ENCODE measurements at regions not wholly inside any gene's neighbourhood (a gene's known extent, or its start where the extent isn't known, plus 50 kb on each side); places are given as distances from the start of the nearest gene placed in this dataset.

DNA sequence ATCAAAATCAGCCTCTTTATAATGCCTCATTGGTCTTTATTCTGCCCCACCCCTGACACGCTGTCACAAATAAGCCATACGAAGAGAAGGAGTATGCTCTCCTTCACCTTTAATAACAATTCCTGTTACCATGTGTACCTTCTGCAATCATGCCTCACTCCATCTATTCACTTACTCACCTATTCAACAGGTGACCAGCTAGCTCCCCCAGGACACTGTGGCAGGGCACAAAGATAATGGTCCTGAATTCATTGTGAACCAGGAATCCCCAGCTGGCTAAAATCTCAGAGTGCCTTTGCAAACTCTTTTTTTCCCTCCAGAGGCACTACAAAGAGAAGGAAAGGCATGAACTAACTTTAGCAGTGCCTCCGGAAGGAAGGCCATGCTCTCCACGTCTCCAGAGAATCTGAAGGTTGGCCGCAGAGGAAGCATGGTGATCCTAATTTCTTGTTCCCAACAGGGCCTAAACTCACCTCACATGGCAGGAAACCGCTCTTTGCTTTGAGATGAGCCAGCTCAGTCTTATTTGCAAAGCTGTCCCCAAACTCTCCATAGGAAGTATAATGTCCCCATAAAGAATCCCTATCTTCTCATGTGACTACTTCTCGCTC lies 590.3 kb downstream of the BUD13 start:
- H3K27me3 Mint-ChIP-seq (ENCODE audit: insufficient read depth, low read depth, poor library complexity) = no peaks in the 10 kb centered on the region
- H3K9me3 Mint-ChIP-seq = no peaks in the 10 kb centered on the region
- H3K27ac ChIP-seq (ENCODE audit: low read depth) = no peak overlapping the region
- no peaks in the 10 kb centered on the region for H3K27me3 ChIP-seq (ENCODE audit: insufficient read depth)
- H3K4me3 ChIP-seq = no peak overlapping the region
- DNase-seq (ENCODE audit: low spot score) (no peak), ATAC-seq (no peak)
- H3K79me2 ChIP-seq (replicated peaks; ENCODE audit: insufficient read depth) = no peaks in the 10 kb centered on the region
- no peaks in the 10 kb centered on the region for H3K36me3 ChIP-seq (ENCODE audit: insufficient read depth)
- H4K20me1 ChIP-seq (replicated peaks; ENCODE audit: insufficient read depth) = no peaks in the 10 kb centered on the region
- H3K4me1 Mint-ChIP-seq = peaks cover 21% of the 10 kb centered on the region
- no peak overlapping the region for H3K27ac Mint-ChIP-seq
- H3K9me2 ChIP-seq (ENCODE audit: insufficient read depth) = no peaks in the 10 kb centered on the region
- no peaks in the 10 kb centered on the region for H3K36me3 Mint-ChIP-seq (ENCODE audit: low read depth)
- no peaks in the 10 kb centered on the region for H3F3A ChIP-seq (replicated peaks; ENCODE audit: low read depth)
- peaks cover 15% of the 10 kb centered on the region for H3K4me1 ChIP-seq (ENCODE audit: insufficient read depth)
- no peak overlapping the region for H3K4me3 Mint-ChIP-seq
- no peak for TF ChIP-seq ZNF114 (CRISPR knock-in tag; IDR thresholded peaks at IDR 0.05)
- no peak for TF ChIP-seq CTCF (conservative IDR thresholded peaks at IDR 0.05; ENCODE audit: low read depth in 2 of 2)
- no peak for TF ChIP-seq EZH2 (IDR thresholded peaks at IDR 0.05; ENCODE audit: low read depth, unreplicated experiment)
- no peak for TF ChIP-seq STAT1 (IDR thresholded peaks at IDR 0.05; ENCODE audit: unreplicated experiment)
- no peak for TF ChIP-seq JUNB (IDR thresholded peaks at IDR 0.05; ENCODE audit: unreplicated experiment)
- TF ChIP-seq NANOG (IDR thresholded peaks at IDR 0.05; ENCODE audit: borderline replicate concordance) = no peak
- TF ChIP-seq, protein P1, sequence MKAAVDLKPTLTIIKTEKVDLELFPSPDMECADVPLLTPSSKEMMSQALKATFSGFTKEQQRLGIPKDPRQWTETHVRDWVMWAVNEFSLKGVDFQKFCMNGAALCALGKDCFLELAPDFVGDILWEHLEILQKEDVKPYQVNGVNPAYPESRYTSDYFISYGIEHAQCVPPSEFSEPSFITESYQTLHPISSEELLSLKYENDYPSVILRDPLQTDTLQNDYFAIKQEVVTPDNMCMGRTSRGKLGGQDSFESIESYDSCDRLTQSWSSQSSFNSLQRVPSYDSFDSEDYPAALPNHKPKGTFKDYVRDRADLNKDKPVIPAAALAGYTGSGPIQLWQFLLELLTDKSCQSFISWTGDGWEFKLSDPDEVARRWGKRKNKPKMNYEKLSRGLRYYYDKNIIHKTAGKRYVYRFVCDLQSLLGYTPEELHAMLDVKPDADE (IDR thresholded peaks at IDR 0.05) = no peak
- TF ChIP-seq EZH2phosphoT487 (IDR thresholded peaks at IDR 0.05; ENCODE audit: unreplicated experiment) = no peak
- H2AFZ ChIP-seq = no peak overlapping the region
- H3K4me2 ChIP-seq = no peak overlapping the region

- Histone ChIP-seq H3K27me3 (ENCODE audit: insufficient read depth) (no peaks in the 10 kb centered on the region), H3K4me3 (no peak overlapping the region), H3K36me3 (ENCODE audit: insufficient read depth) (no peaks in the 10 kb centered on the region), H3K27ac (ENCODE audit: low read depth) (no peak overlapping the region), H3K79me2 (replicated peaks; ENCODE audit: insufficient read depth) (no peaks in the 10 kb centered on the region), H3K4me2 (no peak overlapping the region), H3F3A (replicated peaks; ENCODE audit: low read depth) (no peaks in the 10 kb centered on the region), H3K4me1 (ENCODE audit: insufficient read depth) (peaks cover 26% of the 10 kb centered on the region), H2AFZ (no peak overlapping the region), H4K20me1 (replicated peaks; ENCODE audit: insufficient read depth) (no peaks in the 10 kb centered on the region), H3K9me2 (ENCODE audit: insufficient read depth) (no peaks in the 10 kb centered on the region)
- H3K27me3 Mint-ChIP-seq (ENCODE audit: insufficient read depth, low read depth, poor library complexity) = peaks cover 5% of the 10 kb centered on the region
- no peaks in the 10 kb centered on the region for H3K36me3 Mint-ChIP-seq (ENCODE audit: low read depth)
- H3K9me3 Mint-ChIP-seq = no peaks in the 10 kb centered on the region
- ATAC-seq = peak; percentile 37; the same call in 2 of the 3 replicates
- no peak overlapping the region; the same call in 1 of the 2 replicates for H3K27ac Mint-ChIP-seq
- DNase-seq (ENCODE audit: low spot score) = no peak
- H3K4me3 Mint-ChIP-seq = no peak overlapping the region
- peaks cover 35% of the 10 kb centered on the region for H3K4me1 Mint-ChIP-seq
- TF ChIP-seq STAT1 (IDR thresholded peaks at IDR 0.05; ENCODE audit: unreplicated experiment) (no peak), CTCF (conservative IDR thresholded peaks at IDR 0.05; ENCODE audit: low read depth in 2 of 2) (no peak), NANOG (IDR thresholded peaks at IDR 0.05; ENCODE audit: borderline replicate concordance) (no peak)
Observed at GRCh38 chr11:116180806-116181600, 591.8 kb downstream of the BUD13 start.
